GM06990 (cell line): ENCODE measurements at regions not wholly inside any gene's neighbourhood (a gene's known extent, or its start where the extent isn't known, plus 50 kb on each side); places are given as distances from the start of the nearest gene placed in this dataset.

Experiments
- DNase-seq: peaks from one replicate; pipeline ENCODE4 v3.0.0-alpha.2; 2011; ENCODE audit not compliant: insufficient read length; ENCODE audit errors: extremely low read depth
- H3K27me3 ChIP-seq: replicated peaks from 2 replicates; pipeline ENCODE4 v1.6.0; 2011; ENCODE audit warnings: low read length; ENCODE audit not compliant: control insufficient read depth, insufficient read depth
- H3K36me3 ChIP-seq: 2 replicates; pipeline ENCODE4 v1.5.1; 2011; ENCODE audit warnings: low read length; ENCODE audit not compliant: control insufficient read depth, insufficient read depth
- H3K4me3 ChIP-seq: replicated peaks from 2 replicates; pipeline ENCODE4 v1.5.1; 2011; ENCODE audit warnings: low read depth, mild to moderate bottlenecking, control low read depth, low read length
- CTCF ChIP-seq: IDR thresholded peaks from 2 replicates; pipeline ENCODE4 v1.5.1; 2011; ENCODE audit warnings: low read length, control low read depth, mild to moderate bottlenecking, inconsistent platforms; ENCODE audit not compliant: insufficient read depth, poor library complexity, severe bottlenecking

DNA sequence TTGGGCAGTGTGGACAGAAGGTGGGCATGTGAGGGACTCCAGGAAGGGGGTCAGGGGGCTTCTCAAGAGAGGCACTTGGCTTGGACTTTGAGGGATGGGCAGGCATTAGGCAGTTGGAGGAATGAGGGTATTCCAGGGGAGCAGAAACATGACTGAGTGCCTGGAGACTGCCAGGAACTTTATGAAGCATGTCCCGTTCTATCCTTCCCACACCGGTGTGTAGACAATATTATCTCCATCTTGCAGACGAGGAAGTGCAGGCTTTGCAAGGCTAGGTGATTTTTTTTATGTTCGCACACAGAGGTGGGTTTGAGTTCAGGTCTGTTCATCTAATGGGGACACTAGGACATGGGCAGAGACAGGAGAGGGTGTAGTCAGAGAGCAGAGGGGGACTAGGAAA is 162.7 kb downstream of the RPS24 start:
- H3K4me3 ChIP-seq: no peak overlapping the region
- H3K27me3 ChIP-seq: no peaks in the 10 kb centered on the region; the same call in none of the 2 replicates
- H3K36me3 ChIP-seq: no peaks in the 10 kb centered on the region
- DNase-seq: no peak
- TF ChIP-seq CTCF: no peak

- Histone ChIP-seq H3K27me3 (no peaks in the 10 kb centered on the region; the same call in none of the 2 replicates), H3K36me3 (no peaks in the 10 kb centered on the region), H3K4me3 (no peak overlapping the region)
- TF ChIP-seq CTCF: no peak
- DNase-seq: no peak
Observed at GRCh38 chr10:78196964-78197363, 163.3 kb downstream of the RPS24 start.

DNA sequence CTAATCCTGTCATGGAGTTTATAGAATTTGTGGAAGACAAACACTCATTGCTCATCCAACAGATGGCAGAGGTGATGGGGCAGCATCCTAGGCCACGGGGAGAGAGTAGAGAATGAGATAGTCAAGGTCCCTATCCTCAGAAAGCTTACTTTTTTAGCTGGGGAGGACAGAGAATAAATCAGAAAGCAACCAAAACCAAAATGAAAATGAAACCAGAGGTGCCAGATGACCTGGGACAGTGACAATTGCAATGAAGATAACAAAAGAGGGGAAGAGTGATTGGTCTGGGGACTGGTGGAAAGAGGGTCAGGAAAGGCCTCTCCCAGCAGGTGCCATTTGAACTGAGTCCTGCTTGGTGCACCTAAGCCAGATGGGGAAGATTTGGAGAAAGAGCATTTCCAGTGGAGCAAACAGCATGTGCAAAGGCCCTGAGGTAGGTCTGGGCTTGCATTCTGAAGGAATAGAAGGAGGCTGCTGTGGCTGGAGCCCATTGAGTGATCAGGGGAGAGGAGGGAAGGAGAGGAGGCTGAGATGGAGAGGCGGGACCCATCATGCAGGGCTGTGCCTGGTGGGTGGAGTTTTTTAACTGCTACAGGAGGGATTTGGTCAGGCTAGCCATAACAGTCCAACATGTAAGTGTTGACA is 164.1 kb downstream of the RPS24 start:
- Histone ChIP-seq H3K27me3 (no peaks in the 10 kb centered on the region; the same call in none of the 2 replicates), H3K4me3 (no peak overlapping the region), H3K36me3 (no peaks in the 10 kb centered on the region)
- TF ChIP-seq CTCF: no peak
- no peak for DNase-seq

DNA sequence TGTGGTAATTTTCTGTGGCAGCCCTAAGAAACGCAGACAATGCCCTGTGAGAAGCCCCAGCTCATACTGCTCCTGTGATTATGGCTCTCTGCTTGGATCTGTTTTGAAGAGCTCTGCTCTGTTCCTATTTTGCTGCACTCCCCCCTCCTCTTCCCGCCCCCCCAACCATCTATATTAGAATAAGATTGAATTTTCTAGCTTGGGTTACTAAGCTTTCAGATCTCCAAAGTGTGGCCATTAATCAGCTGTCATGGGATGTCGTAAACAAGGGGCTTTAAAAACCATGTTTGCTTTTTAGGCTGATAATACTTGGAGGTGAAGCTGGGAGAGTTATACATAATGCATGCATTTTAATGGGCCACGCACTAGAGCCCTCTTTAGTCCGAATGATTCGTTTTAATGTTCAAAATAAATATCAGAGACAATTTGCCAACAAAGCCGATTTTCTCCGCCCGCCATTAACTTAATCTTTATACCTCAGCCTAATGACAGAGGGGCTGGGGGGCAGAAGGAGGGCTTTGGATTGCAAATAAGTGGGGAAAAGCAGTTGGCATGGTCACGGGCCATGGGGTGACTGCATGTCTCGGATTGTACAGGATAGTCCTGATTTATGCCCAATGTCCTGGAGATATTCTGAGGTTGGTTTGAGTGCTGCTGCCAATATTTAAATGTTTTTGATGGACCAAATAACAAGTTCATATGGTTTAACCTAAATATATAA is 165.5 kb downstream of the RPS24 start:
- Histone ChIP-seq H3K4me3 (no peak overlapping the region), H3K36me3 (no peaks in the 10 kb centered on the region), H3K27me3 (no peaks in the 10 kb centered on the region; the same call in 1 of the 2 replicates)
- TF ChIP-seq CTCF: no peak
- no peak for DNase-seq

- Histone ChIP-seq H3K36me3 (no peaks in the 10 kb centered on the region), H3K27me3 (no peaks in the 10 kb centered on the region; the same call in 1 of the 2 replicates), H3K4me3 (no peak overlapping the region)
- DNase-seq: no peak
- TF ChIP-seq CTCF: no peak
Observed at GRCh38 chr10:78199759-78200158, 166.1 kb downstream of the RPS24 start.

DNA sequence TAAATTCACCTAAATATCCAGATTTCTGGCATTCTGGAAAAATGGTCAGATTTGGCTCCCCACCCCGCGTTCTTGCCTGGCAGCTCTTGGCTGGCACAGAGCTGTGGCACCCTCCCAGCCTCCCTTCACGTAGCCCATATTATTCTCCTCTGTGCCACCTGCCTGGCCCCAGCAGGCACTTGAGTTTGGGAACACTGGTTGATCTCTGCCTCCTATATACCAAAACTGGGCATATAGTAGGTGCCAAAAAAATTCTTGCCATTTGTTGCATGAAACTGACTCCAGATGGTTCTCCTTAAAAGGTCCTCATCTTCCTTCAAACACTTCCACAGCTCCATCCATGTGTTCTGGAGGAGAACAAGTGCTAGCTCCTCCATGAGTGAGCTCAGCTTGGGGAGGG is 167.0 kb downstream of the RPS24 start:
- no peak for TF ChIP-seq CTCF
- H3K4me3 ChIP-seq: no peak overlapping the region
- DNase-seq: no peak
- no peaks in the 10 kb centered on the region; the same call in 1 of the 2 replicates for H3K27me3 ChIP-seq
- no peaks in the 10 kb centered on the region for H3K36me3 ChIP-seq
